ENCODE measurements at regions not wholly inside any gene's neighbourhood (a gene's known extent, or its start where the extent isn't known, plus 50 kb on each side); places are given as distances from the start of the nearest gene placed in this dataset. TPM values are rescaled to one million over a fixed set of nuclear protein-coding genes. Genes with fewer than 3 reads are reported as not detected.

GRCh38 chr2:167318581-167318980, 430.3 kb downstream of the XIRP2 start:
- no peak for TF ChIP-seq POLR2A (IDR thresholded peaks at IDR 0.05)
- TF ChIP-seq, protein P1, sequence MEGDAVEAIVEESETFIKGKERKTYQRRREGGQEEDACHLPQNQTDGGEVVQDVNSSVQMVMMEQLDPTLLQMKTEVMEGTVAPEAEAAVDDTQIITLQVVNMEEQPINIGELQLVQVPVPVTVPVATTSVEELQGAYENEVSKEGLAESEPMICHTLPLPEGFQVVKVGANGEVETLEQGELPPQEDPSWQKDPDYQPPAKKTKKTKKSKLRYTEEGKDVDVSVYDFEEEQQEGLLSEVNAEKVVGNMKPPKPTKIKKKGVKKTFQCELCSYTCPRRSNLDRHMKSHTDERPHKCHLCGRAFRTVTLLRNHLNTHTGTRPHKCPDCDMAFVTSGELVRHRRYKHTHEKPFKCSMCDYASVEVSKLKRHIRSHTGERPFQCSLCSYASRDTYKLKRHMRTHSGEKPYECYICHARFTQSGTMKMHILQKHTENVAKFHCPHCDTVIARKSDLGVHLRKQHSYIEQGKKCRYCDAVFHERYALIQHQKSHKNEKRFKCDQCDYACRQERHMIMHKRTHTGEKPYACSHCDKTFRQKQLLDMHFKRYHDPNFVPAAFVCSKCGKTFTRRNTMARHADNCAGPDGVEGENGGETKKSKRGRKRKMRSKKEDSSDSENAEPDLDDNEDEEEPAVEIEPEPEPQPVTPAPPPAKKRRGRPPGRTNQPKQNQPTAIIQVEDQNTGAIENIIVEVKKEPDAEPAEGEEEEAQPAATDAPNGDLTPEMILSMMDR (IDR thresholded peaks at IDR 0.05): no peak
- intact Hi-C loops (cut with DNase I; ENCODE audit: low total_unique reads): no loop called here
- no peaks in the 10 kb centered on the region for H3K4me1 ChIP-seq
- H3K9me3 ChIP-seq: no peaks in the 10 kb centered on the region
- DNase-seq: no peak
- H3K27me3 ChIP-seq: no peaks in the 10 kb centered on the region
- H3K4me3 ChIP-seq: no peak overlapping the region
- H3K36me3 ChIP-seq: no peaks in the 10 kb centered on the region
- H3K27ac ChIP-seq: no peak overlapping the region

- Histone ChIP-seq H3K9me3 (no peaks in the 10 kb centered on the region), H3K27me3 (no peaks in the 10 kb centered on the region), H3K4me1 (no peaks in the 10 kb centered on the region), H3K4me3 (no peak overlapping the region), H3K27ac (no peak overlapping the region), H3K36me3 (no peaks in the 10 kb centered on the region)
- TF ChIP-seq POLR2A (IDR thresholded peaks at IDR 0.05): no peak
- TF ChIP-seq, protein P1 (IDR thresholded peaks at IDR 0.05): no peak
- intact Hi-C loops (cut with DNase I; ENCODE audit: low total_unique reads): no loop called here
- no peak for DNase-seq
Measured at GRCh38 chr2:167310442-167310841, 422.2 kb downstream of the XIRP2 start.

Small RNA genes lying in the stretch of these regions (small RNA-seq; reads per million reads assigned to genes)
- gene RNU7-148P: not detected
